ENCODE measurements at regions not wholly inside any gene's neighbourhood (a gene's known extent, or its start where the extent isn't known, plus 50 kb on each side); places are given as distances from the start of the nearest gene placed in this dataset.

GRCh38 chr6:12414096-12414675 is 124.0 kb downstream of the EDN1 start:
- CTCF ChIA-PET: no interaction called here
- TF ChIP-seq CTCF (IDR thresholded peaks at IDR 0.05; ENCODE audit: unreplicated experiment): no peak
- Mint-ChIP-seq H3K4me3 (ENCODE audit: low read depth, unreplicated experiment) (no peak overlapping the region), H3K27ac (ENCODE audit: unreplicated experiment) (no peak overlapping the region), H3K36me3 (ENCODE audit: insufficient read depth, unreplicated experiment) (no peaks in the 10 kb centered on the region), H3K4me1 (ENCODE audit: low read depth, unreplicated experiment) (no peaks in the 10 kb centered on the region), H3K27me3 (ENCODE audit: unreplicated experiment) (no peaks in the 10 kb centered on the region), H3K9me3 (ENCODE audit: low read depth, unreplicated experiment) (no peaks in the 10 kb centered on the region)
- intact Hi-C loops (cut with micrococcal nuclease; ENCODE audit: unreplicated experiment): no loop called here
- BruUV-seq (replicated peaks): no TSS peak
- no peak for DNase-seq

- Mint-ChIP-seq H3K36me3 (ENCODE audit: insufficient read depth, unreplicated experiment) (no peaks in the 10 kb centered on the region), H3K4me3 (ENCODE audit: low read depth, unreplicated experiment) (no peak overlapping the region), H3K9me3 (ENCODE audit: low read depth, unreplicated experiment) (no peaks in the 10 kb centered on the region), H3K27me3 (ENCODE audit: unreplicated experiment) (no peaks in the 10 kb centered on the region), H3K27ac (ENCODE audit: unreplicated experiment) (no peak overlapping the region), H3K4me1 (ENCODE audit: low read depth, unreplicated experiment) (peaks cover 15% of the 10 kb centered on the region)
- TF ChIP-seq CTCF (IDR thresholded peaks at IDR 0.05; ENCODE audit: unreplicated experiment): no peak
- CTCF ChIA-PET: no interaction called here
- no TSS peak for BruUV-seq (replicated peaks)
- no peak for DNase-seq
- intact Hi-C loops (cut with micrococcal nuclease; ENCODE audit: unreplicated experiment): no loop called here
Measured at GRCh38 chr6:12415980-12416598, 125.9 kb downstream of the EDN1 start.

GRCh38 chr6:12417191-12417590 is 127.0 kb downstream of the EDN1 start:
- no peaks in the 10 kb centered on the region for H3K27me3 Mint-ChIP-seq (ENCODE audit: unreplicated experiment)
- intact Hi-C loops (cut with micrococcal nuclease; ENCODE audit: unreplicated experiment): no loop called here
- no TSS peak for BruUV-seq (replicated peaks)

GRCh38 chr6:12418946-12419345 is 128.8 kb downstream of the EDN1 start:
- DNase-seq: no peak
- CTCF ChIA-PET: no interaction called here
- Mint-ChIP-seq H3K4me3 (ENCODE audit: low read depth, unreplicated experiment) (no peak overlapping the region), H3K4me1 (ENCODE audit: low read depth, unreplicated experiment) (peaks cover 15% of the 10 kb centered on the region), H3K36me3 (ENCODE audit: insufficient read depth, unreplicated experiment) (no peaks in the 10 kb centered on the region), H3K27ac (ENCODE audit: unreplicated experiment) (no peak overlapping the region), H3K27me3 (ENCODE audit: unreplicated experiment) (no peaks in the 10 kb centered on the region), H3K9me3 (ENCODE audit: low read depth, unreplicated experiment) (no peaks in the 10 kb centered on the region)
- no TSS peak for BruUV-seq (replicated peaks)
- intact Hi-C loops (cut with micrococcal nuclease; ENCODE audit: unreplicated experiment): no loop called here
- TF ChIP-seq CTCF (IDR thresholded peaks at IDR 0.05; ENCODE audit: unreplicated experiment): no peak

More at GRCh38 chr6:12417191-12417590, 127.0 kb downstream of the EDN1 start:
- no peak for TF ChIP-seq CTCF (IDR thresholded peaks at IDR 0.05; ENCODE audit: unreplicated experiment)
- Mint-ChIP-seq H3K4me3 (ENCODE audit: low read depth, unreplicated experiment) (no peak overlapping the region), H3K9me3 (ENCODE audit: low read depth, unreplicated experiment) (no peaks in the 10 kb centered on the region), H3K27ac (ENCODE audit: unreplicated experiment) (no peak overlapping the region), H3K36me3 (ENCODE audit: insufficient read depth, unreplicated experiment) (no peaks in the 10 kb centered on the region), H3K4me1 (ENCODE audit: low read depth, unreplicated experiment) (peaks cover 15% of the 10 kb centered on the region)
- CTCF ChIA-PET: no interaction called here
- no peak for DNase-seq

Measured in Calu3 (cell line).